Hepatocyte (in vitro differentiated cells): ENCODE measurements at regions not wholly inside any gene's neighbourhood (a gene's known extent, or its start where the extent isn't known, plus 50 kb on each side); places are given as distances from the start of the nearest gene placed in this dataset.
A peak's percentile ranks its signal among the peaks of the same experiment; 100 is the strongest.

Source experiments
- DNase-seq: peaks from one replicate; pipeline ENCODE4 v3.0.0-alpha.2; 2016; ENCODE audit warnings: low spot score
- H2AFZ ChIP-seq: fragments of 200-600 bp; sonication (generic); 2 replicates; pipeline ENCODE4 v1.6.0; 2016; ENCODE audit warnings: antibody characterized with exemption, mild to moderate bottlenecking
- H3K27ac ChIP-seq: fragments of 200-600 bp; sonication (generic); 2 replicates; pipeline ENCODE4 v1.5.1; 2016; ENCODE audit warnings: mild to moderate bottlenecking
- H3K27me3 ChIP-seq: fragments of 200-600 bp; sonication (generic); 2 replicates; pipeline ENCODE4 v1.6.1; 2016
- H3K36me3 ChIP-seq: fragments of 200-600 bp; sonication (generic); replicated peaks from 2 replicates; pipeline ENCODE4 v1.5.1; 2016; ENCODE audit warnings: low read depth; ENCODE audit not compliant: insufficient read depth
- H3K4me1 ChIP-seq: fragments of 200-600 bp; sonication (generic); 2 replicates; pipeline ENCODE4 v1.5.1; 2016; ENCODE audit warnings: mild to moderate bottlenecking, moderate library complexity; ENCODE audit not compliant: insufficient read depth
- H3K4me2 ChIP-seq: fragments of 200-600 bp; sonication (generic); 2 replicates; pipeline ENCODE4 v1.6.0; 2016
- H3K4me3 ChIP-seq: fragments of 200-600 bp; sonication (generic); 2 replicates; pipeline ENCODE4 v1.5.1; 2016; ENCODE audit warnings: mild to moderate bottlenecking
- H3K79me2 ChIP-seq: fragments of 200-600 bp; sonication (generic); 2 replicates; pipeline ENCODE4 v1.6.0; 2017; ENCODE audit warnings: mild to moderate bottlenecking
- H3K9me2 ChIP-seq: fragments of 200-600 bp; sonication (generic); replicated peaks from 2 replicates; pipeline ENCODE4 v1.6.0; 2017; ENCODE audit warnings: mild to moderate bottlenecking; ENCODE audit not compliant: insufficient read depth
- H3K9me3 ChIP-seq: fragments of 200-600 bp; sonication (generic); 2 replicates; pipeline ENCODE4 v1.5.1; 2016; ENCODE audit warnings: low read depth, mild to moderate bottlenecking
- H4K20me1 ChIP-seq: fragments of 200-600 bp; sonication (generic); 2 replicates; pipeline ENCODE4 v1.6.0; 2016; ENCODE audit warnings: mild to moderate bottlenecking; ENCODE audit not compliant: insufficient read depth, poor library complexity, severe bottlenecking
- CTCF ChIP-seq: fragments of 200-600 bp; sonication (generic); IDR thresholded peaks from 2 replicates; pipeline ENCODE4 v1.5.1; 2016; ENCODE audit warnings: antibody characterized with exemption, mild to moderate bottlenecking; ENCODE audit not compliant: poor library complexity
- EZH2 ChIP-seq: fragments of 200-600 bp; sonication (generic); IDR thresholded peaks from 2 replicates; pipeline ENCODE4 v1.6.1; 2016; ENCODE audit warnings: antibody characterized with exemption, mild to moderate bottlenecking, borderline replicate concordance
- EZH2phosphoT487 ChIP-seq: fragments of 200-600 bp; sonication (generic); IDR thresholded peaks from one replicate; pipeline ENCODE4 v1.6.1; 2018; ENCODE audit warnings: antibody characterized with exemption, mild to moderate bottlenecking, low read depth, moderate library complexity; ENCODE audit not compliant: unreplicated experiment, severe bottlenecking
- WGBS: methylation state at CpG from one replicate; pipeline ENCODE4 v1.1.6; 2016; ENCODE audit warnings: low lambda C conversion rate; ENCODE audit errors: missing lambda C conversion rate; 5-methylcytosine and 5-hydroxymethylcytosine counted together

DNA sequence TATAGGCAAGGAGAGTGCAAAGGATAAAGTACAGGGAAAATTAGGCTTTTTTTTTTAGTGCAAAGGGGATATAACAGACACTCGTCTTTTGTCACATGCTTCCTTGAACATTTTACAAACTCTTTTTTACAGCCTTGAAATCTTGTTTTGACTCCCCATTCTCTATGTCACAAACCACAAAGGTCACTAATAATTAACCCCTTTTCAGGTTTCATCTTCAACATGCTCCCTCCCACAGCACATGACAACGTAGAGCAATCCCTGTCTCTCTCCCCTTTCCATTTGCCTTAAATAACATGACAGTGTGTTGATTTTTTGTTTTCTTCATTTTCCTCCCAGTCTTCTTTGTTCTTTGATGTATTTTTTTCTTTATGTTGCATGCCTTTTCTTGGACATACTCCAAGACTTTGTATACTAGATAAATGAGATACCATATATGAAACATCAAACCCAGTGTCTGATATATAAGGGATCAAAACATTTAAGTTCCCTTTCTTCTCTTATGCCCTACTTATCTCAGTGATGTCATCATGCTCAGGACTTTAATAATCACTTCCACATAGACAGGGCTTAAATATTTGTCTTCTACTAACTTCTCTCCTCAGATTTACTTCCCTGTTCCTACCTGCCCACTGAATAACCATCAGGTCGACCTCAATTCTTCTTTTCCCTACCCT lies 378.7 kb upstream of the HSF2 start:
- Histone ChIP-seq H4K20me1 (no peaks in the 10 kb centered on the region), H3K36me3 (no peaks in the 10 kb centered on the region), H3K9me3 (no peaks in the 10 kb centered on the region), H3K4me2 (no peak overlapping the region), H3K9me2 (no peaks in the 10 kb centered on the region), H3K4me3 (no peak overlapping the region), H2AFZ (no peak overlapping the region), H3K79me2 (no peaks in the 10 kb centered on the region), H3K27ac (no peak overlapping the region), H3K4me1 (no peaks in the 10 kb centered on the region), H3K27me3 (no peaks in the 10 kb centered on the region)
- TF ChIP-seq EZH2phosphoT487 (no peak), EZH2 (no peak), CTCF (no peak)
- no peak for DNase-seq
- WGBS, result 58% methylated on average over 3 of the region's 3 CpGs

- H4K20me1 ChIP-seq, result no peaks in the 10 kb centered on the region
- DNase-seq, result no peak
- no peak overlapping the region for H3K4me2 ChIP-seq
- TF ChIP-seq CTCF, result no peak
- no peak for TF ChIP-seq EZH2phosphoT487
- no peak for TF ChIP-seq EZH2
- H3K9me2 ChIP-seq, result no peaks in the 10 kb centered on the region
- H3K9me3 ChIP-seq, result no peaks in the 10 kb centered on the region
- 94% methylated on average over 1 of the region's 1 CpG for WGBS
- no peaks in the 10 kb centered on the region for H3K36me3 ChIP-seq
- H3K4me1 ChIP-seq, result peaks cover 8% of the 10 kb centered on the region
- H3K27ac ChIP-seq, result no peak overlapping the region
- no peaks in the 10 kb centered on the region for H3K79me2 ChIP-seq
- H3K27me3 ChIP-seq, result no peaks in the 10 kb centered on the region
- no peak overlapping the region for H3K4me3 ChIP-seq
- H2AFZ ChIP-seq, result no peak overlapping the region
Observed at GRCh38 chr6:122025104-122025503, 374.3 kb upstream of the HSF2 start.

GRCh38 chr6:122026582-122027369 lies 372.7 kb upstream of the HSF2 start:
- no peaks in the 10 kb centered on the region for H3K9me3 ChIP-seq
- no peak overlapping the region for H3K4me3 ChIP-seq
- peak overlapping the region; percentile 7 for H3K27ac ChIP-seq
- H3K4me2 ChIP-seq, result no peak overlapping the region
- peaks cover 8% of the 10 kb centered on the region for H3K4me1 ChIP-seq
- 66% methylated on average over 3 of the region's 3 CpGs for WGBS
- no peaks in the 10 kb centered on the region for H3K79me2 ChIP-seq
- DNase-seq, result no peak
- no peak for TF ChIP-seq EZH2phosphoT487
- no peak for TF ChIP-seq CTCF
- no peak for TF ChIP-seq EZH2
- no peaks in the 10 kb centered on the region for H3K36me3 ChIP-seq
- H3K27me3 ChIP-seq, result no peaks in the 10 kb centered on the region
- H3K9me2 ChIP-seq, result no peaks in the 10 kb centered on the region
- no peak overlapping the region for H2AFZ ChIP-seq
- no peaks in the 10 kb centered on the region for H4K20me1 ChIP-seq
